HCT116 (cell line): ENCODE measurements at regions not wholly inside any gene's neighbourhood (a gene's known extent, or its start where the extent isn't known, plus 50 kb on each side); places are given as distances from the start of the nearest gene placed in this dataset.

Experiments used
- ATAC-seq: fragments of 200-7000 bp; cut with Tn5 transposase; 2 replicates; pipeline ENCODE4 v1.9.1; 2020; ENCODE audit warnings: mild to moderate bottlenecking, moderate library complexity
- BruUV-seq: library from RNA; stranded (reverse); fragments of 400-500 nt; replicated peaks from 2 replicates; lab custom pipeline; 2021; lab: Mats Ljungman, UMichigan
- CTCF ChIA-PET: fragments of 300-600 bp; sonication (Branson Sonifier 250); formaldehyde crosslinking; loops from one replicate; lab custom pipeline; 2021; ENCODE audit warnings: antibody characterized with exemption; lab: Charles Lee
- POLR2A ChIA-PET: fragments of 300-600, 350-600 bp; sonication (Branson Sonifier 250); formaldehyde crosslinking; loops from one replicate; lab custom pipeline; 2021; ENCODE audit warnings: antibody characterized with exemption; lab: Charles Lee
- RAD21 ChIA-PET, 2 experiments: fragments of 300-600 bp; sonication (Branson Sonifier 250); formaldehyde crosslinking; loops; one replicate each; lab custom pipeline; 2023; ENCODE audit warnings: low total read pairs in 2 of 2; ENCODE audit not compliant: uncharacterized antibody in 2 of 2, unreplicated experiment in 2 of 2, low non-redundant PET in 1 of 2; lab: Charles Lee
- DNase-seq: peaks from one replicate; pipeline ENCODE4 v3.0.0-alpha.2; 2010; ENCODE audit warnings: low read depth, low spot score
- H2AFZ ChIP-seq: fragments of 200-600 bp; shearing (Covaris generic), sonication (generic); 2 replicates; pipeline ENCODE4 v1.6.1; 2017; ENCODE audit warnings: low read depth, mixed run types, mixed read lengths, antibody characterized with exemption, low read length; ENCODE audit not compliant: poor library complexity, severe bottlenecking
- H3K27ac ChIP-seq: 2 replicates; pipeline ENCODE4 v1.5.1; 2012; ENCODE audit warnings: low read depth, low read length
- H3K27me3 ChIP-seq: fragments of 200-600 bp; sonication (generic); 2 replicates; pipeline ENCODE4 v1.6.1; 2016; ENCODE audit warnings: mixed run types, low read length, mixed read lengths; ENCODE audit not compliant: insufficient read depth
- H3K36me3 ChIP-seq, 2 experiments: fragments of 200-500 bp in 1 of 2; fragments of 200-600 bp in 1 of 2; sonication (Bioruptor generic) in 1 of 2; sonication (generic) in 1 of 2; 2 replicates each; pipeline versions ENCODE4 v1.5.1 to v1.6.1; 2014 to 2016; ENCODE audit warnings: low read length in 2 of 2, inconsistent platforms in 1 of 2, mixed read lengths in 1 of 2, mixed run types in 1 of 2; ENCODE audit not compliant: insufficient read depth in 2 of 2, control insufficient read depth in 1 of 2
- H3K4me1 ChIP-seq, 2 experiments: fragments of 200-600 bp in 1 of 2; sonication (generic) in 1 of 2; 2 replicates each; pipeline versions ENCODE4 v1.5.1 to v1.6.1; 2012 to 2017; ENCODE audit warnings: low read length in 2 of 2, inconsistent platforms in 1 of 2, mild to moderate bottlenecking in 1 of 2, mixed read lengths in 1 of 2, mixed run types in 1 of 2, moderate library complexity in 1 of 2; ENCODE audit not compliant: insufficient read depth in 2 of 2, control insufficient read depth in 1 of 2
- H3K4me2 ChIP-seq: fragments of 200-600 bp; sonication (generic); 2 replicates; pipeline ENCODE4 v1.6.1; 2017; ENCODE audit warnings: mixed run types, low read length, mixed read lengths
- H3K4me3 ChIP-seq, 2 experiments: fragments of 200-600 bp in 1 of 2; sonication (generic) in 1 of 2; replicated peaks in 1 of 2; 2 replicates each; pipeline ENCODE4 v1.5.1; 2011 to 2016; ENCODE audit warnings: low read length in 2 of 2, control low read depth in 1 of 2, low read depth in 1 of 2, mild to moderate bottlenecking in 1 of 2, mixed read lengths in 1 of 2, mixed run types in 1 of 2
- H3K79me2 ChIP-seq: fragments of 200-600 bp; sonication (generic); 2 replicates; pipeline ENCODE4 v1.6.1; 2017; ENCODE audit warnings: mild to moderate bottlenecking, mixed run types, low read length, moderate library complexity, mixed read lengths; ENCODE audit not compliant: insufficient read depth
- H3K9ac ChIP-seq: fragments of 200-600 bp; sonication (generic); 2 replicates; pipeline ENCODE4 v1.6.1; 2016; ENCODE audit warnings: low read length, mixed read lengths
- H3K9me2 ChIP-seq: fragments of 200-600 bp; sonication (generic), shearing (Covaris generic); 2 replicates; pipeline ENCODE4 v1.6.1; 2017; ENCODE audit warnings: mixed run types, mild to moderate bottlenecking, moderate library complexity; ENCODE audit not compliant: insufficient read depth
- H3K9me3 ChIP-seq, 2 experiments: fragments of 200-500 bp in 1 of 2; fragments of 200-600 bp in 1 of 2; sonication (Bioruptor generic) in 1 of 2; sonication (generic) in 1 of 2; 2 replicates each; pipeline ENCODE4 v1.6.1; 2014 to 2017; ENCODE audit warnings: low read length in 2 of 2, mixed read lengths in 2 of 2, inconsistent platforms in 1 of 2, low read depth in 1 of 2, mild to moderate bottlenecking in 1 of 2, mixed run types in 1 of 2, moderate library complexity in 1 of 2; ENCODE audit not compliant: control insufficient read depth in 1 of 2, insufficient read depth in 1 of 2
- H4K20me1 ChIP-seq: fragments of 200-600 bp; sonication (generic), shearing (Covaris generic); 2 replicates; pipeline ENCODE4 v1.6.1; 2017; ENCODE audit warnings: mixed run types, mild to moderate bottlenecking, moderate library complexity; ENCODE audit not compliant: insufficient read depth
- CBX3 ChIP-seq: IDR thresholded peaks from 2 replicates; pipeline ENCODE4 v1.6.1; 2012; ENCODE audit warnings: low read depth
- CEBPB ChIP-seq: IDR thresholded peaks from 2 replicates; pipeline ENCODE4 v1.6.1; 2012; ENCODE audit warnings: low read depth
- EGR1 ChIP-seq: IDR thresholded peaks from 2 replicates; pipeline ENCODE4 v1.6.1; 2012; ENCODE audit warnings: low read depth
- ELF1 ChIP-seq: IDR thresholded peaks from 2 replicates; pipeline ENCODE4 v1.6.1; 2012; ENCODE audit warnings: low read depth, borderline replicate concordance
- EZH2phosphoT487 ChIP-seq: fragments of 200-600 bp; IDR thresholded peaks from 2 replicates; pipeline ENCODE4 v1.6.1; 2018; ENCODE audit warnings: antibody characterized with exemption, borderline replicate concordance
- JUND ChIP-seq: IDR thresholded peaks from 2 replicates; pipeline ENCODE4 v1.6.1; 2012
- POLR2A ChIP-seq: IDR thresholded peaks from 2 replicates; pipeline ENCODE4 v1.7.0; 2011; ENCODE audit warnings: borderline replicate concordance; ENCODE audit not compliant: insufficient read depth, insufficient read length; ENCODE audit errors: extremely low read depth
- POLR2AphosphoS5 ChIP-seq: IDR thresholded peaks from 2 replicates; pipeline ENCODE4 v1.6.1; 2011; ENCODE audit warnings: mild to moderate bottlenecking, low read depth, low read length, moderate library complexity
- RAD21 ChIP-seq: IDR thresholded peaks from 2 replicates; pipeline ENCODE4 v1.6.1; 2012; ENCODE audit warnings: low read depth, mild to moderate bottlenecking
- SIN3A ChIP-seq: IDR thresholded peaks from 2 replicates; pipeline ENCODE4 v1.6.1; 2012; ENCODE audit warnings: low read depth
- SRF ChIP-seq: IDR thresholded peaks from 2 replicates; pipeline ENCODE4 v1.6.1; 2012; ENCODE audit warnings: low read depth
- TCF7L2 ChIP-seq: IDR thresholded peaks from 2 replicates; pipeline ENCODE4 v1.7.0; 2011; ENCODE audit warnings: borderline replicate concordance, inconsistent platforms; ENCODE audit not compliant: insufficient read depth, insufficient read length; ENCODE audit errors: extremely low read depth
- YY1 ChIP-seq: IDR thresholded peaks from 2 replicates; pipeline ENCODE4 v1.6.1; 2011; ENCODE audit warnings: low read length, low read depth, moderate library complexity, mild to moderate bottlenecking; ENCODE audit not compliant: insufficient replicate concordance; ENCODE audit errors: extremely low read depth
- intact Hi-C: fragments of 100-400 bp; cut with micrococcal nuclease; formaldehyde crosslinking; loops from 2 replicates; pipeline ENCODE4 v1.10.0; 2022
- TF ChIP-seq, protein P1 (sequence below): IDR thresholded peaks from 2 replicates; pipeline ENCODE4 v1.6.1; 2012; ENCODE audit warnings: low read depth
- TF ChIP-seq, protein P2 (sequence below), 3 experiments: fragments of 200-600 bp in 1 of 3; sonication (generic) in 1 of 3; IDR thresholded peaks in 2 of 3; conservative IDR thresholded peaks in 1 of 3; 2 replicates each; pipeline ENCODE4 v1.5.1; 2012 to 2017; ENCODE audit warnings: low read depth in 2 of 3, low read length in 2 of 3, antibody characterized with exemption in 1 of 3, borderline replicate concordance in 1 of 3, control low read depth in 1 of 3, mild to moderate bottlenecking in 1 of 3, mixed read lengths in 1 of 3, mixed run types in 1 of 3, moderate library complexity in 1 of 3; ENCODE audit not compliant: insufficient read depth in 1 of 3
- TF ChIP-seq, protein P3 (sequence below): IDR thresholded peaks from 2 replicates; pipeline ENCODE4 v1.6.1; 2012

- no peaks in the 10 kb centered on the region for H4K20me1 ChIP-seq
- ChIA-PET CTCF (no interaction called here), RAD21 (no interaction called here), POLR2A (no interaction called here)
- no peaks in the 10 kb centered on the region for H3K36me3 ChIP-seq
- intact Hi-C loops = no loop called here
- H3K4me1 ChIP-seq = no peaks in the 10 kb centered on the region
- H3K9me3 ChIP-seq = no peaks in the 10 kb centered on the region
- BruUV-seq = no TSS peak
- H2AFZ ChIP-seq = no peak overlapping the region
- no peak overlapping the region for H3K4me3 ChIP-seq
- H3K9me2 ChIP-seq = no peaks in the 10 kb centered on the region
- TF ChIP-seq EGR1 (no peak), YY1 (no peak), RAD21 (no peak), CBX3 (no peak), SRF (no peak), POLR2AphosphoS5 (no peak), POLR2A (no peak), SIN3A (no peak), JUND (no peak), TCF7L2 (no peak), ELF1 (no peak), CEBPB (no peak), EZH2phosphoT487 (no peak)
- TF ChIP-seq, protein P1, sequence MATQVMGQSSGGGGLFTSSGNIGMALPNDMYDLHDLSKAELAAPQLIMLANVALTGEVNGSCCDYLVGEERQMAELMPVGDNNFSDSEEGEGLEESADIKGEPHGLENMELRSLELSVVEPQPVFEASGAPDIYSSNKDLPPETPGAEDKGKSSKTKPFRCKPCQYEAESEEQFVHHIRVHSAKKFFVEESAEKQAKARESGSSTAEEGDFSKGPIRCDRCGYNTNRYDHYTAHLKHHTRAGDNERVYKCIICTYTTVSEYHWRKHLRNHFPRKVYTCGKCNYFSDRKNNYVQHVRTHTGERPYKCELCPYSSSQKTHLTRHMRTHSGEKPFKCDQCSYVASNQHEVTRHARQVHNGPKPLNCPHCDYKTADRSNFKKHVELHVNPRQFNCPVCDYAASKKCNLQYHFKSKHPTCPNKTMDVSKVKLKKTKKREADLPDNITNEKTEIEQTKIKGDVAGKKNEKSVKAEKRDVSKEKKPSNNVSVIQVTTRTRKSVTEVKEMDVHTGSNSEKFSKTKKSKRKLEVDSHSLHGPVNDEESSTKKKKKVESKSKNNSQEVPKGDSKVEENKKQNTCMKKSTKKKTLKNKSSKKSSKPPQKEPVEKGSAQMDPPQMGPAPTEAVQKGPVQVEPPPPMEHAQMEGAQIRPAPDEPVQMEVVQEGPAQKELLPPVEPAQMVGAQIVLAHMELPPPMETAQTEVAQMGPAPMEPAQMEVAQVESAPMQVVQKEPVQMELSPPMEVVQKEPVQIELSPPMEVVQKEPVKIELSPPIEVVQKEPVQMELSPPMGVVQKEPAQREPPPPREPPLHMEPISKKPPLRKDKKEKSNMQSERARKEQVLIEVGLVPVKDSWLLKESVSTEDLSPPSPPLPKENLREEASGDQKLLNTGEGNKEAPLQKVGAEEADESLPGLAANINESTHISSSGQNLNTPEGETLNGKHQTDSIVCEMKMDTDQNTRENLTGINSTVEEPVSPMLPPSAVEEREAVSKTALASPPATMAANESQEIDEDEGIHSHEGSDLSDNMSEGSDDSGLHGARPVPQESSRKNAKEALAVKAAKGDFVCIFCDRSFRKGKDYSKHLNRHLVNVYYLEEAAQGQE = no peak
- TF ChIP-seq, protein P2, sequence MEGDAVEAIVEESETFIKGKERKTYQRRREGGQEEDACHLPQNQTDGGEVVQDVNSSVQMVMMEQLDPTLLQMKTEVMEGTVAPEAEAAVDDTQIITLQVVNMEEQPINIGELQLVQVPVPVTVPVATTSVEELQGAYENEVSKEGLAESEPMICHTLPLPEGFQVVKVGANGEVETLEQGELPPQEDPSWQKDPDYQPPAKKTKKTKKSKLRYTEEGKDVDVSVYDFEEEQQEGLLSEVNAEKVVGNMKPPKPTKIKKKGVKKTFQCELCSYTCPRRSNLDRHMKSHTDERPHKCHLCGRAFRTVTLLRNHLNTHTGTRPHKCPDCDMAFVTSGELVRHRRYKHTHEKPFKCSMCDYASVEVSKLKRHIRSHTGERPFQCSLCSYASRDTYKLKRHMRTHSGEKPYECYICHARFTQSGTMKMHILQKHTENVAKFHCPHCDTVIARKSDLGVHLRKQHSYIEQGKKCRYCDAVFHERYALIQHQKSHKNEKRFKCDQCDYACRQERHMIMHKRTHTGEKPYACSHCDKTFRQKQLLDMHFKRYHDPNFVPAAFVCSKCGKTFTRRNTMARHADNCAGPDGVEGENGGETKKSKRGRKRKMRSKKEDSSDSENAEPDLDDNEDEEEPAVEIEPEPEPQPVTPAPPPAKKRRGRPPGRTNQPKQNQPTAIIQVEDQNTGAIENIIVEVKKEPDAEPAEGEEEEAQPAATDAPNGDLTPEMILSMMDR (IDR thresholded peaks at IDR 0.05 in 2 of 3, conservative IDR thresholded peaks at IDR 0.05 in 1 of 3; ENCODE audit: borderline replicate concordance in 1 of 3, insufficient read depth in 1 of 3, low read depth in 2 of 3, low read length in 2 of 3) = no peak
- TF ChIP-seq, protein P3, sequence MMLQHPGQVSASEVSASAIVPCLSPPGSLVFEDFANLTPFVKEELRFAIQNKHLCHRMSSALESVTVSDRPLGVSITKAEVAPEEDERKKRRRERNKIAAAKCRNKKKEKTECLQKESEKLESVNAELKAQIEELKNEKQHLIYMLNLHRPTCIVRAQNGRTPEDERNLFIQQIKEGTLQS = no peak
- no peak overlapping the region for H3K4me2 ChIP-seq
- H3K27ac ChIP-seq = no peak overlapping the region
- ATAC-seq (no peak), DNase-seq (no peak)
- no peaks in the 10 kb centered on the region for H3K27me3 ChIP-seq
- no peaks in the 10 kb centered on the region for H3K79me2 ChIP-seq
- H3K9ac ChIP-seq = no peak overlapping the region
Measured at GRCh38 chr13:60887711-60888110, 490.7 kb downstream of the TDRD3 start.
